ENCODE measurements at regions not wholly inside any gene's neighbourhood (a gene's known extent, or its start where the extent isn't known, plus 50 kb on each side); places are given as distances from the start of the nearest gene placed in this dataset.

- no peak for TF ChIP-seq POLR2A (IDR thresholded peaks at IDR 0.05; ENCODE audit: low read depth)
- TF ChIP-seq CTCF (IDR thresholded peaks at IDR 0.05): no peak
- TF ChIP-seq POLR2AphosphoS5 (IDR thresholded peaks at IDR 0.05): no peak
These were observed 62.6 kb upstream of the DMAC1 start for GRCh38 chr9:7862170-7862569.
